Body of pancreas (tissue), 4 donors: ENCODE measurements at regions not wholly inside any gene's neighbourhood (a gene's known extent, or its start where the extent isn't known, plus 50 kb on each side); places are given as distances from the start of the nearest gene placed in this dataset.

ENCODE experiments used
- CTCF ChIP-seq, 7 experiments: fragments of 450-650 bp in 4 of 7; fragments of 200-600 bp in 3 of 7; sonication (generic) in 3 of 7; IDR thresholded peaks; one replicate each; pipeline ENCODE4 v1.5.1; 2016 to 2019; ENCODE audit warnings: antibody characterized with exemption in 7 of 7
- POLR2A ChIP-seq, 3 donors: fragments of 450-650 bp; IDR thresholded peaks; one replicate each; pipeline ENCODE4 v1.6.1; 2016; ENCODE audit warnings: antibody characterized with exemption in 3 of 3, mild to moderate bottlenecking in 2 of 3

DNA sequence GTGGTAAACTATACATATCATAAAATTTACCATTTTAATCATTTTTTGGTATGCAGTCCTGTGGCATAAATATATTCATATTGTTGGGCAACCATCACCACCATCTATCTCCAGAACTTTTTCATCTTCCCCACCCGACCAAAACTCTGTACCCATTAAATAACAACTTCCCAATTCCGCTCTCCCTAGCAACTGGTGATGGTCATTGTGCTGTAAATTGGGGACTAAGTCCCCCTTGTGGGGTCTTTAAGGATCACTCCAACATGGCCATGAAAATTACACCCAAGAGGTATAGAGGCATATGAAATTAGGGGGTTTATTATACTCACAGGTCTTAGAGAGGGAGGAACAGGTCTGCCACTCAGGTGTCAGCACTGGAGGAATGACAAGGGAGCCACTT, 57.4 kb upstream of the NKD1 start:
- TF ChIP-seq CTCF (IDR thresholded peaks at IDR 0.05) (no peak), POLR2A (IDR thresholded peaks at IDR 0.05) (no peak)
